Fibroblast of the aortic adventitia (primary cell): ENCODE measurements at regions not wholly inside any gene's neighbourhood (a gene's known extent, or its start where the extent isn't known, plus 50 kb on each side); places are given as distances from the start of the nearest gene placed in this dataset.

Source experiments
- DNase-seq: peaks from one replicate; pipeline ENCODE4 v3.0.0-alpha.2; 2010; ENCODE audit warnings: low read depth
- H3K4me3 ChIP-seq: 2 replicates; pipeline ENCODE4 v1.5.1; 2011; ENCODE audit warnings: low read depth, mild to moderate bottlenecking, control low read depth, low read length, moderate library complexity
- TF ChIP-seq, protein P1 (sequence below): IDR thresholded peaks from 2 replicates; pipeline ENCODE4 v1.5.1; 2011; ENCODE audit warnings: mild to moderate bottlenecking, low read length, control low read depth, inconsistent platforms; ENCODE audit not compliant: insufficient read depth

DNA sequence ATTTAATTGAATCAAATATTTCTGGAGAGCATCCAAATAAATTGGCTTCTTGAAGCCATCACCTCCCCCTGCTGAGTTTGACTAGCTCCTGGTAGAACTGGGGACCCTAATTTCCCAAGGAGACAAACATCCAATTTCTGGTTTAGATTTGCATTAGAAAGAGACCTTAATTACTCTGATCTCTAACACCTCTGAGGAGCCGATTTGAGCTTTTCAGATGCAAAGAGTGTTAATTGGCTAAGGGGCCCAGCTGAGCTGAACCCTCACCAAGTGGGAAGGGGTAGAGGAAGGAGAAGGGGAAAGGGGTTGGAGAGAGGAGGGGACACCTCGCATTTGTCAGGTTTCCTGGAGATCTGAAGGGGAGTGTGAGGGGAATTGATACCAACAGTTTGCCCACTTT lies 145.4 kb upstream of the SHB start:
- DNase-seq, result no peak
- TF ChIP-seq, protein P1, sequence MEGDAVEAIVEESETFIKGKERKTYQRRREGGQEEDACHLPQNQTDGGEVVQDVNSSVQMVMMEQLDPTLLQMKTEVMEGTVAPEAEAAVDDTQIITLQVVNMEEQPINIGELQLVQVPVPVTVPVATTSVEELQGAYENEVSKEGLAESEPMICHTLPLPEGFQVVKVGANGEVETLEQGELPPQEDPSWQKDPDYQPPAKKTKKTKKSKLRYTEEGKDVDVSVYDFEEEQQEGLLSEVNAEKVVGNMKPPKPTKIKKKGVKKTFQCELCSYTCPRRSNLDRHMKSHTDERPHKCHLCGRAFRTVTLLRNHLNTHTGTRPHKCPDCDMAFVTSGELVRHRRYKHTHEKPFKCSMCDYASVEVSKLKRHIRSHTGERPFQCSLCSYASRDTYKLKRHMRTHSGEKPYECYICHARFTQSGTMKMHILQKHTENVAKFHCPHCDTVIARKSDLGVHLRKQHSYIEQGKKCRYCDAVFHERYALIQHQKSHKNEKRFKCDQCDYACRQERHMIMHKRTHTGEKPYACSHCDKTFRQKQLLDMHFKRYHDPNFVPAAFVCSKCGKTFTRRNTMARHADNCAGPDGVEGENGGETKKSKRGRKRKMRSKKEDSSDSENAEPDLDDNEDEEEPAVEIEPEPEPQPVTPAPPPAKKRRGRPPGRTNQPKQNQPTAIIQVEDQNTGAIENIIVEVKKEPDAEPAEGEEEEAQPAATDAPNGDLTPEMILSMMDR, result no peak
- no peak overlapping the region for H3K4me3 ChIP-seq

DNA sequence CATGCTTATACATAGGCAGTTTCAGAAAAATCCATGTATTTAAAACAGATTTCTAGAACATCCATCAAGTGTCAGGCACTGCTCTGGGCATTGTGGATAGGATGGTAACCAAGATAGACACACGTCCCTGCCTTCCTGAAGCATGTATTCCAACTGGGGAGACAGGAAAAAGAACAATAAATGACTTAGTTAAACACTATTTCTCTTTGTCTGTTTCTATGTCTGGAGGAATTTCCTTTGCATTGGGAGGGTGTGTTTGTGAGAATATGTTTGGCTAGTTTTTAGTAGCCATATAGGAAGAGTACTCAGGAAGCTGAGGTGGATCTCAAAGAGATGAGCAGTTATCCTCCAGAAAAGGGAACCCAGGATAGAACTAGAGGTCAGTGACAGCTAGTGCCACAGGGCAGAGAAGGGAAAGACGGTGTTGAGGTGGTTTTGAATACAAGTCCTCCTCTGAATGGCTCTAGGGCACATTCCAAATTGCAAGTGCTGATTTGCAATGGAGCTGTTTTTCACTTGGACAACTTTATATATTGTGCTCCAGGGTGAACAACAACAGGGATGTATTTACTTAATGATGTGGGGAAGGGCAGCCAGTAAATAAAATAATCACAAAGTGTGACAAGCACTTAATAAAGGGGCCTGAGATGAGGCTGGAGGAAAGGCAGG lies 144.7 kb upstream of the SHB start:
- no peak for DNase-seq
- H3K4me3 ChIP-seq, result no peak overlapping the region
- TF ChIP-seq, protein P1, result no peak

DNA sequence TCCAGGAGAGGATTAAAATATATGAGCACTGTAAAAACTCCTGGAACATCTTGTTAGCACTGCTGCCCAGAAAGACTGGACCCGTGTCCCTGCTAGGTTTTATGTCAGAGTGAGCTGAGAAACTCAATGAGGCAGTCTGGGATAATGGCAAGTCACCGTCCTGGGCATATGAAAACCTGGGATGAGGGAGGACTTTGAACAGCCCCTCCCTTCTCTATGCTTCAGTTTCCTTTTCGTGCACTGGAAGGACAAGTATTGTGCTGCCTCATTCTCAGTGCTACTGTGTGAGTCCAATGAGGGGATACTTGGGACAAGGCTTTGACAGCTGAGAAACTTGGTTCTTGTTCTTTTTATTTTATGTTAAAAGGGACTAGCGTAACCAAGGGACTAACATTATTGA lies 143.0 kb upstream of the SHB start:
- DNase-seq, result no peak
- TF ChIP-seq, protein P1, result no peak
- H3K4me3 ChIP-seq, result no peak overlapping the region

DNA sequence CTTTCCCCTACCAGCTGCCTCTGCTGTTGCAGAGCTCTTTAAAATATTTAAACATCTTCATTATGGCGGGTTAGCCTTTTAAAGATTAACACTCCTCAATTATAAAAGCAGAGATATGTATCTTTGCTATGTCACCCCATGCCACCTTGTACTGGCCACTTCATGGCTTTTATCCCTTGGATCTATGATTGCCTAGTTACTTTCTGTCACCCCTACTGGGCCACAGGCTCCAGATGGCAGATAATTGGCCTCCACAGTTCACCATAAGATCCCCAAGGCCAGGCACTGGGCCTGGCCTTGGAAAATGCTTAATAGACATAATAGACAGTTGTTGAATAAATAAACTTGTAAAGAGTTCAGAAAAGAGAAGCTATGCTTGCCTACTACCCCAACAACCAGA lies 142.0 kb upstream of the SHB start:
- H3K4me3 ChIP-seq, result no peak overlapping the region
- TF ChIP-seq, protein P1, result no peak
- DNase-seq, result no peak

DNA sequence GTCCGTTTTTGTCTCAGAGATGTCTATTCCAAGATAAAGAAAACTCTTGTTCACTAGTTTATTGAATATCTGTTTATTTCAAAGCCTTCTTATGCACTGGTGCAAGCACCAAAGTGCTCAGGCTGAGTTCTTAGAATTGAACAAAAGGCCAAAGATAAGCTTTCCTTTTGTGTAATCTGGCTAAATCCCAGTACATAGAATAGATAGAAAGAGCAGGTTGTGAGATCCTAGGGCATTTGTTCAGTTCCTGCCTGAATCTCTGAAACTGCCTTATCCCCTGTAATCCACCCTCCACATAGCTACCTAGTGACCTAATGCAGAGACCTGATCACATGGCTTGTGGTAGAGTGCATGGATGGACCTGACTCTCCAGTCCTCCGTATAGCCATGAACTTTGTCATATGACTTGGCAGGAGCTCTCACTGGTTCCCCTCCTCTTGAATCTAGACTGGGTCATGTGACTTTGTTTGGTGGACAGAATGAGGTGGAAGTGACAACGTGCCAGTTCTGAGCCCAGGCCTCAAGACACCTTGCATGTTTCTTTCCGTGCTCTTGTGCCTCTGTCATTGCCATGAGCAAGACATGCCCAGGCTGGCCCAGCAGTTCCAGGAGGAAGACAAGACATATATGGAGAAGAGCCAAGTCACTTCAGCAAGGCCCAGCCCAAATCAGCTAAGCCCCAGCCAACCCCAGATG lies 139.3 kb upstream of the SHB start:
- TF ChIP-seq, protein P1, result no peak
- no peak overlapping the region for H3K4me3 ChIP-seq
- DNase-seq, result no peak

DNA sequence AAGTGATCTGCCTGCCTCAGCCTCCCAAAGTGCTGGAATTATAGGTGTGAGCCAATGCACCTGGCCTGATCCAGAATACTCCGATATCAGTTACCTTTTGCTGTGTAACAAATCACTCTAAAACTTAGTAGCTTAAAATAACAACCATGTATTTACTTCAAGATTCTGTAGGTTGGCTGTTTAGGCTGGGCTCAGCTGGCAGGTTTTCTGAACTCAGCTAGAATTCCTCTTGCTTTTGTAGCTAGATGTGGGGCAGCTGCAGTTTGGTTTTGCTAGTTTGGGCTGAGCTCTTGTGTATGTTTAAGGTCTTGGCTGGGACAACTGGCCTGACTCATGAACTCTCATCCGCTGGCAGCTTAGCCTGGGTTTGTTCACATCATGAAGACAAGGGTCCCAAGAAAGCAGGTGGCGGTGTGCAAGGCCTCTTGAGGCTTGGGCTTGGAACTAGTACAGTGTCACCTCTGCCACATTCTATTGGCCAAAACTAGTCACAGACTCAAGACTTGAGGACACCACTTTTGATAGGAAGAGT lies 138.3 kb upstream of the SHB start:
- DNase-seq, result no peak
- no peak overlapping the region for H3K4me3 ChIP-seq
- TF ChIP-seq, protein P1, result no peak
